GM12878 (cell line): ENCODE measurements at regions not wholly inside any gene's neighbourhood (a gene's known extent, or its start where the extent isn't known, plus 50 kb on each side); places are given as distances from the start of the nearest gene placed in this dataset.

ENCODE experiments used
- ATAC-seq: fragments of 200-7000 bp; cut with Tn5 transposase; 3 replicates; pipeline ENCODE4 v1.9.1; 2020; ENCODE audit warnings: mild to moderate bottlenecking, moderate library complexity
- BruUV-seq: library from RNA; stranded (reverse); fragments of 400-500 nt; replicated peaks from 2 replicates; lab custom pipeline; 2021; lab: Mats Ljungman, UMichigan
- CTCF ChIA-PET: fragments of 300-600 bp; sonication (Branson Sonifier 250); formaldehyde crosslinking; extraction: SDS; loops from one replicate; lab custom pipeline; 2021; ENCODE audit warnings: inconsistent platforms; lab: Yijun Ruan, JAX
- POLR2A ChIA-PET: fragments of 350-600 bp; formaldehyde crosslinking; extraction: SDS; loops from one replicate; lab custom pipeline; 2021; ENCODE audit warnings: inconsistent platforms; lab: Charles Lee
- RAD21 ChIA-PET: fragments of 300-600 bp; sonication (Branson Sonifier 250); formaldehyde crosslinking; loops from one replicate; lab custom pipeline; 2023; ENCODE audit warnings: antibody characterized with exemption; ENCODE audit not compliant: unreplicated experiment; lab: Charles Lee
- SMC1A ChIA-PET: fragments of 300-600 bp; sonication (Branson Sonifier 250); formaldehyde crosslinking; loops from one replicate; lab custom pipeline; 2023; ENCODE audit not compliant: unreplicated experiment, uncharacterized antibody; lab: Charles Lee
- DNase-seq: peaks from one replicate; pipeline ENCODE4 v3.0.0-alpha.2; 2011; ENCODE audit warnings: low read depth, low spot score
- FAIRE-seq: peaks from 3 replicates; lab custom pipeline; 2011; peaks lifted over from hg19 to GRCh38; lab: Jason Lieb, UNC
- H2AFZ ChIP-seq: 2 replicates; pipeline ENCODE4 v1.6.0; 2011; ENCODE audit warnings: low read depth, low read length, control low read depth; ENCODE audit not compliant: control insufficient read depth
- H3K27ac ChIP-seq: 2 replicates; pipeline ENCODE4 v1.5.1; 2011; ENCODE audit warnings: control low read depth; ENCODE audit not compliant: control insufficient read depth, insufficient read depth
- H3K27me3 ChIP-seq, 2 experiments: replicated peaks in 1 of 2; 2 replicates each; pipeline versions ENCODE4 v1.6.0 to v1.6.1; 2011; ENCODE audit warnings: low read length in 1 of 2; ENCODE audit not compliant: control insufficient read depth in 2 of 2, insufficient read depth in 2 of 2
- H3K36me3 ChIP-seq, 2 experiments: 2 replicates each; pipeline ENCODE4 v1.5.1; 2011; ENCODE audit warnings: low read length in 1 of 2; ENCODE audit not compliant: control insufficient read depth in 2 of 2, insufficient read depth in 2 of 2
- H3K4me1 ChIP-seq: 2 replicates; pipeline ENCODE4 v1.6.1; 2011; ENCODE audit warnings: mild to moderate bottlenecking, low read length, moderate library complexity, mixed read lengths; ENCODE audit not compliant: control insufficient read depth, insufficient read depth
- H3K4me2 ChIP-seq: 2 replicates; pipeline ENCODE4 v1.6.0; 2011; ENCODE audit warnings: control low read depth; ENCODE audit not compliant: control insufficient read depth, insufficient read depth
- H3K4me3 ChIP-seq: fragments of 200-600 bp; sonication (generic); 2 replicates; pipeline ENCODE4 v1.5.1; 2016
- H3K79me2 ChIP-seq: 2 replicates; pipeline ENCODE4 v1.6.0; 2011; ENCODE audit warnings: low read length; ENCODE audit not compliant: control insufficient read depth, insufficient read depth
- H3K9ac ChIP-seq: 2 replicates; pipeline ENCODE4 v1.8.0; 2011; ENCODE audit warnings: low read length, control low read depth, mixed read lengths; ENCODE audit not compliant: control insufficient read depth, insufficient read depth
- H3K9me3 ChIP-seq: replicated peaks from 3 replicates; pipeline ENCODE4 v1.5.1; 2011; ENCODE audit warnings: mild to moderate bottlenecking, low read length; ENCODE audit not compliant: control insufficient read depth, insufficient read depth
- H4K20me1 ChIP-seq: 2 replicates; pipeline ENCODE4 v1.6.0; 2011; ENCODE audit not compliant: control insufficient read depth, insufficient read depth
- ASH2L ChIP-seq: fragments of 300-600, 200-600 bp; sonication (generic); IDR thresholded peaks from 2 replicates; pipeline ENCODE4 v1.6.1; 2017; ENCODE audit warnings: low read depth, mild to moderate bottlenecking, borderline replicate concordance
- BCL11A ChIP-seq: IDR thresholded peaks from 2 replicates; pipeline ENCODE4 v1.6.1; 2011; ENCODE audit warnings: low read depth, low read length
- HDGF ChIP-seq: fragments of 450-650 bp; IDR thresholded peaks from 2 replicates; pipeline ENCODE4 v1.6.1; 2016; ENCODE audit warnings: antibody characterized with exemption
- LARP7 ChIP-seq: fragments of 450-650 bp; IDR thresholded peaks from 2 replicates; pipeline ENCODE4 v1.6.1; 2017; ENCODE audit warnings: mild to moderate bottlenecking
- MEF2B ChIP-seq: fragments of 450-650 bp; IDR thresholded peaks from 2 replicates; pipeline ENCODE4 v1.6.1; 2018; ENCODE audit warnings: mild to moderate bottlenecking, moderate library complexity; ENCODE audit not compliant: partially characterized antibody, poor library complexity, severe bottlenecking
- MXI1 ChIP-seq: fragments of 150-350 bp; IDR thresholded peaks from 2 replicates; pipeline ENCODE4 v1.6.1; 2011; ENCODE audit warnings: low read depth, mild to moderate bottlenecking, inconsistent platforms, low read length, improper control_type of control experiment
- RUNX3 ChIP-seq: IDR thresholded peaks from 2 replicates; pipeline ENCODE4 v1.6.1; 2012; ENCODE audit warnings: low read length, inconsistent platforms
- SRF ChIP-seq, 2 experiments: IDR thresholded peaks; 2 replicates each; pipeline ENCODE4 v1.6.1; 2011; ENCODE audit warnings: low read depth in 2 of 2, low read length in 2 of 2, mild to moderate bottlenecking in 1 of 2, moderate library complexity in 1 of 2
- WRNIP1 ChIP-seq: IDR thresholded peaks from 2 replicates; pipeline ENCODE4 v1.6.1; 2011; ENCODE audit warnings: low read depth, low read length, improper control_type of control experiment, borderline replicate concordance
- WGBS: methylation state at CpG from one replicate; pipeline ENCODE4 v1.1.6; 2016; ENCODE audit warnings: low lambda C conversion rate; ENCODE audit not compliant: insufficient replicate concordance, insufficient coverage; ENCODE audit errors: missing lambda C conversion rate; 5-methylcytosine and 5-hydroxymethylcytosine counted together
- in situ Hi-C: fragments of 300-500 bp; cut with MboI; formaldehyde crosslinking; loops from 9 replicates; pipeline ENCODE4 v1.14.3; 2018; ENCODE audit warnings: mixed read lengths
- intact Hi-C: fragments of 100-400 bp; cut with micrococcal nuclease; formaldehyde crosslinking; loops from one replicate; pipeline ENCODE4 v1.14.2; 2022; ENCODE audit not compliant: unreplicated experiment
- TF ChIP-seq, protein P1 (sequence below): IDR thresholded peaks from 2 replicates; pipeline ENCODE4 v1.6.1; 2012; ENCODE audit warnings: low read depth, low read length, improper control_type of control experiment
- TF ChIP-seq, protein P2 (sequence below), 3 experiments: IDR thresholded peaks in 2 of 3; conservative IDR thresholded peaks in 1 of 3; 2 replicates each; pipeline ENCODE4 v1.5.1; 2011; ENCODE audit warnings: low read depth in 3 of 3, low read length in 3 of 3, mild to moderate bottlenecking in 3 of 3, control low read depth in 2 of 3, moderate library complexity in 2 of 3, inconsistent platforms in 1 of 3, mixed read lengths in 1 of 3; ENCODE audit not compliant: control insufficient read depth in 2 of 3, insufficient read depth in 1 of 3; ENCODE audit errors: extremely low read depth in 1 of 3

DNA sequence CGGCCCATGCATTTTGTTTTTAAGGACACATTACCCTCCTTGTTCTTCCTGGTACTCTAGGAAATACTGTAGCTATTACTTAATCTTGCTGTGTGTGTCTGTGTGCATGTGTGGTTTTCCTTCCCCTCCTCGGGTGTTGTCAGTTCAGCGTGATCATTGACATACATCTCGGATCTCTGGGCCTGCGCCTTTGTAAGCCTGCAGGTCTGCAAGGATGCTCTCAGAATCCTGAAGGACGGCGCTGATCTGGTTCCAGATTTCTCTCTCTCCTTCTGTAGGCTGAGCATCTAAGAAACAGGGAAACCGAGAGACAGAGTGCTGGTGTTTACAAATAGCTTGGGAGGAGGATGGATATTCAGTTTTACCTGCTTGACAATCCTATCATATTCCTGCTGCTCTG, 100.2 kb downstream of the CYRIA start:
- H3K27me3 ChIP-seq, result no peaks in the 10 kb centered on the region
- DNase-seq (no peak), ATAC-seq (no peak), FAIRE-seq (no peak)
- H3K4me3 ChIP-seq, result no peak overlapping the region
- no peaks in the 10 kb centered on the region for H4K20me1 ChIP-seq
- intact Hi-C loops (no loop called here), in situ Hi-C loops (no loop called here)
- CTCF ChIA-PET, result interaction anchor here (0.6 to 1.1 kb wide), 2 partner anchors 47 to 138 kb away, joined by 3 read pairs; no protein-coding TSS in a partner anchor
- no peaks in the 10 kb centered on the region for H3K9me3 ChIP-seq
- SMC1A ChIA-PET, result interaction anchor here (1.0 kb wide), 1 partner anchor 48 kb away, joined by 3 read pairs; no protein-coding TSS in a partner anchor
- H3K79me2 ChIP-seq, result no peaks in the 10 kb centered on the region
- H3K9ac ChIP-seq, result no peak overlapping the region
- H3K4me2 ChIP-seq, result no peak overlapping the region
- H3K4me1 ChIP-seq, result no peaks in the 10 kb centered on the region
- POLR2A ChIA-PET, result no interaction called here
- WGBS, result 44% methylated on average over 8 of the region's 8 CpGs
- no TSS peak for BruUV-seq
- TF ChIP-seq LARP7 (no peak), SRF (IDR thresholded peaks at IDR 0.05; ENCODE audit: low read depth in 2 of 2, low read length in 2 of 2) (no peak), ASH2L (no peak), BCL11A (no peak), MEF2B (no peak), WRNIP1 (no peak), MXI1 (no peak), RUNX3 (no peak), HDGF (no peak)
- TF ChIP-seq, protein P1, sequence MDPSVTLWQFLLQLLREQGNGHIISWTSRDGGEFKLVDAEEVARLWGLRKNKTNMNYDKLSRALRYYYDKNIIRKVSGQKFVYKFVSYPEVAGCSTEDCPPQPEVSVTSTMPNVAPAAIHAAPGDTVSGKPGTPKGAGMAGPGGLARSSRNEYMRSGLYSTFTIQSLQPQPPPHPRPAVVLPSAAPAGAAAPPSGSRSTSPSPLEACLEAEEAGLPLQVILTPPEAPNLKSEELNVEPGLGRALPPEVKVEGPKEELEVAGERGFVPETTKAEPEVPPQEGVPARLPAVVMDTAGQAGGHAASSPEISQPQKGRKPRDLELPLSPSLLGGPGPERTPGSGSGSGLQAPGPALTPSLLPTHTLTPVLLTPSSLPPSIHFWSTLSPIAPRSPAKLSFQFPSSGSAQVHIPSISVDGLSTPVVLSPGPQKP, result no peak
- TF ChIP-seq, protein P2, sequence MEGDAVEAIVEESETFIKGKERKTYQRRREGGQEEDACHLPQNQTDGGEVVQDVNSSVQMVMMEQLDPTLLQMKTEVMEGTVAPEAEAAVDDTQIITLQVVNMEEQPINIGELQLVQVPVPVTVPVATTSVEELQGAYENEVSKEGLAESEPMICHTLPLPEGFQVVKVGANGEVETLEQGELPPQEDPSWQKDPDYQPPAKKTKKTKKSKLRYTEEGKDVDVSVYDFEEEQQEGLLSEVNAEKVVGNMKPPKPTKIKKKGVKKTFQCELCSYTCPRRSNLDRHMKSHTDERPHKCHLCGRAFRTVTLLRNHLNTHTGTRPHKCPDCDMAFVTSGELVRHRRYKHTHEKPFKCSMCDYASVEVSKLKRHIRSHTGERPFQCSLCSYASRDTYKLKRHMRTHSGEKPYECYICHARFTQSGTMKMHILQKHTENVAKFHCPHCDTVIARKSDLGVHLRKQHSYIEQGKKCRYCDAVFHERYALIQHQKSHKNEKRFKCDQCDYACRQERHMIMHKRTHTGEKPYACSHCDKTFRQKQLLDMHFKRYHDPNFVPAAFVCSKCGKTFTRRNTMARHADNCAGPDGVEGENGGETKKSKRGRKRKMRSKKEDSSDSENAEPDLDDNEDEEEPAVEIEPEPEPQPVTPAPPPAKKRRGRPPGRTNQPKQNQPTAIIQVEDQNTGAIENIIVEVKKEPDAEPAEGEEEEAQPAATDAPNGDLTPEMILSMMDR (IDR thresholded peaks at IDR 0.05 in 2 of 3, conservative IDR thresholded peaks at IDR 0.05 in 1 of 3; ENCODE audit: control insufficient read depth in 2 of 3, extremely low read depth in 1 of 3, insufficient read depth in 1 of 3, low read depth in 3 of 3, low read length in 3 of 3), result no peak
- no peaks in the 10 kb centered on the region for H3K36me3 ChIP-seq
- H2AFZ ChIP-seq, result no peak overlapping the region
- RAD21 ChIA-PET, result no interaction called here
- no peak overlapping the region for H3K27ac ChIP-seq
